ENCODE measurements at regions not wholly inside any gene's neighbourhood (a gene's known extent, or its start where the extent isn't known, plus 50 kb on each side); places are given as distances from the start of the nearest gene placed in this dataset.

- TF ChIP-seq ARNT (IDR thresholded peaks at IDR 0.05) (no peak), PKNOX1 (IDR thresholded peaks at IDR 0.05) (no peak)
Measured at GRCh38 chr5:138635265-138635664, 60.1 kb upstream of the HSPA9 start.

Data from HEK293T (cell line).